8988T (cell line): ENCODE measurements at regions not wholly inside any gene's neighbourhood (a gene's known extent, or its start where the extent isn't known, plus 50 kb on each side); places are given as distances from the start of the nearest gene placed in this dataset.

Experiments
- DNase-seq: peaks from one replicate; pipeline ENCODE4 v3.0.0; 2011

GRCh38 chr3:157700405-157700804, 197.2 kb upstream of the VEPH1 start:
- DNase-seq, result no peak

- DNase-seq, result no peak
Measured at GRCh38 chr3:157695586-157695985, 192.4 kb upstream of the VEPH1 start.

GRCh38 chr3:157695103-157695502, 191.9 kb upstream of the VEPH1 start:
- no peak for DNase-seq

- no peak for DNase-seq
Measured at GRCh38 chr3:157693762-157694161, 190.5 kb upstream of the VEPH1 start.

GRCh38 chr3:157692468-157692867, 189.3 kb upstream of the VEPH1 start:
- DNase-seq, result no peak

GRCh38 chr3:157683668-157684067, 180.5 kb upstream of the VEPH1 start:
- no peak for DNase-seq

- no peak for DNase-seq
Measured at GRCh38 chr3:157672061-157672460, 168.8 kb upstream of the VEPH1 start.

- DNase-seq, result no peak
Measured at GRCh38 chr3:157671656-157672055, 168.4 kb upstream of the VEPH1 start.

GRCh38 chr3:157669416-157669815, 166.2 kb upstream of the VEPH1 start:
- DNase-seq, result no peak

- no peak for DNase-seq
Measured at GRCh38 chr3:157667493-157667892, 164.3 kb upstream of the VEPH1 start.

GRCh38 chr3:157662171-157662570, 159.0 kb upstream of the VEPH1 start:
- DNase-seq, result no peak

GRCh38 chr3:157660847-157661246, 157.6 kb upstream of the VEPH1 start:
- DNase-seq, result no peak

- no peak for DNase-seq
Measured at GRCh38 chr3:157652366-157652765, 149.2 kb upstream of the VEPH1 start.

- no peak for DNase-seq
Measured at GRCh38 chr3:157650699-157651098, 147.5 kb upstream of the VEPH1 start.

- no peak for DNase-seq
Measured at GRCh38 chr3:157650172-157650571, 147.0 kb upstream of the VEPH1 start.

GRCh38 chr3:157649511-157649910, 146.3 kb upstream of the VEPH1 start:
- DNase-seq, result no peak

GRCh38 chr3:157647820-157648219, 144.6 kb upstream of the VEPH1 start:
- DNase-seq, result no peak

GRCh38 chr3:157639756-157640426, 136.7 kb upstream of the VEPH1 start:
- no peak for DNase-seq

GRCh38 chr3:157637866-157638265, 134.7 kb upstream of the VEPH1 start:
- DNase-seq, result no peak

GRCh38 chr3:157633241-157633640, 130.0 kb upstream of the VEPH1 start:
- no peak for DNase-seq

GRCh38 chr3:157632075-157632474, 128.9 kb upstream of the VEPH1 start:
- DNase-seq, result no peak

- DNase-seq, result no peak
Measured at GRCh38 chr3:157631478-157631877, 128.3 kb upstream of the VEPH1 start.

- no peak for DNase-seq
Measured at GRCh38 chr3:157626817-157627216, 123.6 kb upstream of the VEPH1 start.

- no peak for DNase-seq
Measured at GRCh38 chr3:157624801-157625200, 121.6 kb upstream of the VEPH1 start.

- DNase-seq, result no peak
Measured at GRCh38 chr3:157618886-157619285, 115.7 kb upstream of the VEPH1 start.
